ENCODE measurements at regions not wholly inside any gene's neighbourhood (a gene's known extent, or its start where the extent isn't known, plus 50 kb on each side); places are given as distances from the start of the nearest gene placed in this dataset.
"Not testable (repeated sequence)": the region's sequence is repeated elsewhere in the genome, so short reads cannot be mapped to it uniquely, and the experiment has no call there.

DNA sequence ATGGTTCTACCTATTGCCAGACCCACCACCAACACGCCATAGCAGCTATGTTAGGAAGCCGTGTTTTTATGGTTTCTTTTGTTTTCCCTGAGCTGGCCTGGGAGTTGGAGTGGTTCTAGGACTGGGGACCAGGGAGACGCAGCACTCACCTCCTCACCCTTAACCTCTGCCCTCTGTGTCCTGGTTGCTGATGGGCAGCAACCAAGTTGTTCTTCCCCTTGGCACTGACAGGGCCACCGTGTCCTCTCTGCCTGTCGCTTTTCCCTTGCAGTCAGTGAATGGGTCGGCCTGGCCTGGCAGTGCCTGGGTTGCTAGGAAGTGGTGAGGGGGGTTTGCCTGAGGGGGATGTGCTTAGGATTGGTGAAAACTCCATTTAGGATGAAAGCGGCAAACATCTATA, 197.1 kb upstream of the GATA6 start:
- intact Hi-C loops (cut with DNase I) = no loop called here
- 83 to 91% (median 88%) methylated on average over 7 of the region's 7 CpGs for WGBS, 4 donors
- Histone ChIP-seq H3K4me3 (no peak overlapping the region), H3K36me3 (no peaks in the 10 kb centered on the region), H3K27me3 (no peaks in the 10 kb centered on the region), H3K4me1 (no peaks in the 10 kb centered on the region), H3K9me3 (no peaks in the 10 kb centered on the region), H3K27ac (no peak overlapping the region)
- TF ChIP-seq, protein P1, sequence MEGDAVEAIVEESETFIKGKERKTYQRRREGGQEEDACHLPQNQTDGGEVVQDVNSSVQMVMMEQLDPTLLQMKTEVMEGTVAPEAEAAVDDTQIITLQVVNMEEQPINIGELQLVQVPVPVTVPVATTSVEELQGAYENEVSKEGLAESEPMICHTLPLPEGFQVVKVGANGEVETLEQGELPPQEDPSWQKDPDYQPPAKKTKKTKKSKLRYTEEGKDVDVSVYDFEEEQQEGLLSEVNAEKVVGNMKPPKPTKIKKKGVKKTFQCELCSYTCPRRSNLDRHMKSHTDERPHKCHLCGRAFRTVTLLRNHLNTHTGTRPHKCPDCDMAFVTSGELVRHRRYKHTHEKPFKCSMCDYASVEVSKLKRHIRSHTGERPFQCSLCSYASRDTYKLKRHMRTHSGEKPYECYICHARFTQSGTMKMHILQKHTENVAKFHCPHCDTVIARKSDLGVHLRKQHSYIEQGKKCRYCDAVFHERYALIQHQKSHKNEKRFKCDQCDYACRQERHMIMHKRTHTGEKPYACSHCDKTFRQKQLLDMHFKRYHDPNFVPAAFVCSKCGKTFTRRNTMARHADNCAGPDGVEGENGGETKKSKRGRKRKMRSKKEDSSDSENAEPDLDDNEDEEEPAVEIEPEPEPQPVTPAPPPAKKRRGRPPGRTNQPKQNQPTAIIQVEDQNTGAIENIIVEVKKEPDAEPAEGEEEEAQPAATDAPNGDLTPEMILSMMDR (IDR thresholded peaks at IDR 0.05) = no peak
- TF ChIP-seq POLR2A (IDR thresholded peaks at IDR 0.05) = no peak
- ATAC-seq (no peak), DNase-seq (no peak)

DNA sequence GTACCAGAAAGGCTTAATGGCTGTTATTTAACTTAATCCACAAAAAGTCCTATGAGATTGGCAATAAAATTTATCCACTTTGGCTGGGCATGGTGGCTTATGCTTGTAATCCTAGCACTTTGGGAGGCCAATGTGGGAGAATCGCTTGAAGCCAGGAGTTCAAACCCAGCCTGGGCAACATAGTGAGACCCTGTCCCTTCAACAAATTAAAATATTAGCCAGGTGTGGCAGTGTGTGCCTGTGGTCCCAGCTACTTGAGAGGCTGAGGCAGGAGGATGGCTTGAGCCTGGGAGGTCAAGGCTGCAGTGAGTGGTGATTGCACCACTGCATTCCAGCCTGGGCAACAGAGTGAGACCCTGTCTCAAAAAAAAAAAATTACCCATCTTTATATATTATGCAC, 193.4 kb upstream of the GATA6 start:
- H3K4me1 ChIP-seq, H3K36me3 ChIP-seq: not testable (repeated sequence)
- 98 to 100% (median 99%) methylated on average over 1 of the region's 1 CpG for WGBS, 4 donors

DNA sequence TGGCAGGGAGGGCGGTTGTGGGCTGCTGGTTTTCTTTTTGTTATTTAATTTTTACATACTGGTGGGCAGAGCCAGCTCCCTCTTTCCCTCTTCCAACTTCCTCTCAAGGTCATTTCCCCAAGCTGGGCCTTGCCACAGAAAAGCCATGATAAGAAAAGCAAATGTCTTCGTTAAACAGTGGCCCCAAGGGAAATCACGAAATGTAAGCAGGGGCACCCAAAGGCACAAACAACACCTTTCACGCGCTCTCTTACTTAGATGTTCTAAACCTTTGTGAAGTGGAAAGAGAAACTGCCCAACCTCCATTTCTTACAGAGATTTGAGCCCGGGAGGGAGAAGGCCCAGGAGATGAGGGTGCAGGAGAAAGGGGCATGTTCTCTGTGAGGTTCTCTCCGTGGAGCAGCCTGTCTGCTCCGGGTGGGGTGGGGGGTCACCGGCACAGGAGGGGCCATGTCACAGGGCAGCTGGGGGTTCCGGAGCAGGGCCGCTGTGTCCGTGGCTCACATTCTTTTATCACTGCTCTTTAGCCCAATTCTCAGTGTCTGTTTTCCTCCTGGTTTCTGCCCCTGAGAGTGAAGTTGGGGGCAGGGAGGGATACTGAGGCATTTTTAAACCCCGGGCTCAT, 190.7 kb upstream of the GATA6 start:
- no peak overlapping the region for H3K4me3 ChIP-seq
- TF ChIP-seq, protein P1 (IDR thresholded peaks at IDR 0.05) = no peak
- TF ChIP-seq POLR2A (IDR thresholded peaks at IDR 0.05) = no peak
- no peaks in the 10 kb centered on the region for H3K4me1 ChIP-seq
- H3K9me3 ChIP-seq = peaks cover 0 to 11% (median 0%) of the 10 kb centered on the region in 12 donors
- ATAC-seq = no peak
- no peaks in the 10 kb centered on the region for H3K36me3 ChIP-seq
- no peak for DNase-seq
- H3K27me3 ChIP-seq = no peaks in the 10 kb centered on the region
- H3K27ac ChIP-seq = no peak overlapping the region
- intact Hi-C loops (cut with DNase I) = no loop called here
- WGBS, 4 donors = 44 to 65% (median 56%) methylated on average over 9 to 13 of the region's 13 CpGs

More for the DNA sequence above, 193.4 kb upstream of the GATA6 start:
- intact Hi-C loops (cut with DNase I); H3K9me3 ChIP-seq; H3K4me3 ChIP-seq; DNase-seq; H3K27me3 ChIP-seq; H3K27ac ChIP-seq; ATAC-seq: not testable (repeated sequence)

DNA sequence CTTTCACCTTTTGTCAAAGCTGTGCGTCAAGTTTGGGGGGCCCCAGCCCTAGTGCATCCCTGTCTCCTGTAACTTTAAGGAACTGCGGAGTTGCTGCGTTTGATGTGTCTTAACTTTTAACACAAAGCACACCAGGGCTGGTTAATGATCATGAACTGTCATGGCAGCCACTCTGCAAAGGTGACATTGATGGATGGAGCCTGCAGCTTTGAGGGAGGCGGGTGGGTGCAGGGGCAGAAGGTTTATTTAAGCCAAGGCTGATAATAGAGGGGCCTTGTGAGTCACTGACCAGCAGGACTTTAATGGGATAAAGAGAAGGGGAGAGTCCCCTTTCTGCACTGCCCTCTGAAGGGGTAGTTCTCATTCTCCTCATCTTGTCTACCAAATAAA, 190.2 kb upstream of the GATA6 start:
- no peak for TF ChIP-seq POLR2A (IDR thresholded peaks at IDR 0.05)
- TF ChIP-seq, protein P1 (IDR thresholded peaks at IDR 0.05) = no peak
- Histone ChIP-seq H3K4me1 (no peaks in the 10 kb centered on the region), H3K9me3 (peaks cover 0 to 11% (median 0%) of the 10 kb centered on the region in 12 donors), H3K36me3 (no peaks in the 10 kb centered on the region), H3K4me3 (no peak overlapping the region), H3K27ac (no peak overlapping the region), H3K27me3 (no peaks in the 10 kb centered on the region)
- 82 to 89% (median 86%) methylated on average over 3 to 4 of the region's 4 CpGs for WGBS, 4 donors
- DNase-seq (no peak), ATAC-seq (no peak)
- intact Hi-C loops (cut with DNase I) = no loop called here

DNA sequence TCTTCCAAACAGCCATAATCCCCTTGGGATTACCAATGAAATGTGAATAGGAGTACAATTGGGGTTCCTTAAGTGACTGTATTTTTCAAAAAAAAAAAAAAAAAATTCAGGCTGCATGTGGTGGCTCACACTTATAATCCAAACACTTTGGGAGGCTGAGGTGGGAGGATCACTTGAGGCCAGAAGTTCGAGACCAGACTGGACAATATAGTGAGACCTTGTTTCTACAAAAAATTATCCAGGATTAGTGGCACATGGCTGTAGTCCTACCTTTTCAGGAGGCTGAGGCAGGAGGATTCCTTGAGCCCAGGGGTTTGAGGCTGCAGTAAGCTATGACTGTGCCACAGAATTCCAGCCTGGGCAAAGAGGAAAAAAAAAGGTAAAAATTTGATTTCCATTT, 189.6 kb upstream of the GATA6 start:
- Histone ChIP-seq H3K36me3 (no peaks in the 10 kb centered on the region), H3K4me3 (no peak overlapping the region), H3K27ac (no peak overlapping the region), H3K27me3 (no peaks in the 10 kb centered on the region), H3K9me3 (peaks cover 0 to 11% (median 0%) of the 10 kb centered on the region in 12 donors), H3K4me1 (no peaks in the 10 kb centered on the region)
- intact Hi-C loops (cut with DNase I) = loop anchor here in 1 of 10 donors (10.0 kb wide), 1 partner anchor 45 kb away; no protein-coding TSS in a partner anchor
- WGBS, 4 donors = 85 to 97% (median 92%) methylated on average over 1 of the region's 1 CpG
- no peak for TF ChIP-seq POLR2A (IDR thresholded peaks at IDR 0.05)
- TF ChIP-seq, protein P1 (IDR thresholded peaks at IDR 0.05) = no peak
- no peak for ATAC-seq
- DNase-seq = no peak
